Activated T-helper 1 cell treated with anti-CD3 and anti-CD28 coated beads, Interleukin-2, amount 50 U/mL, for 16 hours (primary cell): ENCODE measurements at regions not wholly inside any gene's neighbourhood (a gene's known extent, or its start where the extent isn't known, plus 50 kb on each side); places are given as distances from the start of the nearest gene placed in this dataset.
"Not testable (repeated sequence)": the region's sequence is repeated elsewhere in the genome, so short reads cannot be mapped to it uniquely, and the experiment has no call there.

Experiments used
- DNase-seq, 2 donors: peaks; one replicate each; pipeline ENCODE4 v3.0.0-alpha.2; 2020; ENCODE audit warnings: low read depth in 1 of 2, low spot score in 1 of 2

GRCh38 chr19:31525610-31526147, 176.4 kb upstream of the TSHZ3 start:
- DNase-seq: no peak

- DNase-seq: no peak
Observed at GRCh38 chr19:31527443-31527842, 178.2 kb upstream of the TSHZ3 start.

GRCh38 chr19:31528261-31528660, 179.0 kb upstream of the TSHZ3 start:
- DNase-seq: no peak

GRCh38 chr19:31529121-31529520, 179.9 kb upstream of the TSHZ3 start:
- DNase-seq: no peak

GRCh38 chr19:31530781-31531180, 181.5 kb upstream of the TSHZ3 start:
- DNase-seq: no peak

GRCh38 chr19:31531326-31531725, 182.1 kb upstream of the TSHZ3 start:
- DNase-seq: no peak

GRCh38 chr19:31532034-31532433, 182.8 kb upstream of the TSHZ3 start:
- DNase-seq: no peak

GRCh38 chr19:31533114-31533513, 183.9 kb upstream of the TSHZ3 start:
- no peak for DNase-seq

GRCh38 chr19:31534231-31534630, 185.0 kb upstream of the TSHZ3 start:
- DNase-seq: no peak

GRCh38 chr19:31534786-31535657, 185.8 kb upstream of the TSHZ3 start:
- no peak for DNase-seq

- no peak for DNase-seq
Observed at GRCh38 chr19:31535691-31536460, 186.6 kb upstream of the TSHZ3 start.

GRCh38 chr19:31537136-31537535, 187.9 kb upstream of the TSHZ3 start:
- no peak for DNase-seq

- not testable (repeated sequence) for DNase-seq
Observed at GRCh38 chr19:31537902-31538301, 188.7 kb upstream of the TSHZ3 start.

- DNase-seq: no peak
Observed at GRCh38 chr19:31538879-31539278, 189.6 kb upstream of the TSHZ3 start.

GRCh38 chr19:31539386-31539785, 190.2 kb upstream of the TSHZ3 start:
- no peak for DNase-seq

GRCh38 chr19:31541396-31541795, 192.2 kb upstream of the TSHZ3 start:
- DNase-seq: no peak

GRCh38 chr19:31543456-31543855, 194.2 kb upstream of the TSHZ3 start:
- no peak for DNase-seq

GRCh38 chr19:31545777-31546176, 196.5 kb upstream of the TSHZ3 start:
- no peak for DNase-seq

GRCh38 chr19:31546205-31546960, 197.1 kb upstream of the TSHZ3 start:
- DNase-seq: no peak

- DNase-seq: no peak
Observed at GRCh38 chr19:31548941-31549340, 199.7 kb upstream of the TSHZ3 start.

GRCh38 chr19:31553112-31553845, 204.0 kb upstream of the TSHZ3 start:
- no peak for DNase-seq
